Activated naive CD4-positive, alpha-beta T cell treated with anti-CD3 and anti-CD28 coated beads, Interleukin-2, amount 50 U/mL, for 24 hours (primary cell): ENCODE measurements at regions not wholly inside any gene's neighbourhood (a gene's known extent, or its start where the extent isn't known, plus 50 kb on each side); places are given as distances from the start of the nearest gene placed in this dataset.
"Not testable (repeated sequence)": the region's sequence is repeated elsewhere in the genome, so short reads cannot be mapped to it uniquely, and the experiment has no call there.

Source experiments
- H3K27ac Mint-ChIP-seq: one replicate; pipeline ENCODE4 v1.8.0; 2021; ENCODE audit warnings: mild to moderate bottlenecking, mixed read lengths
- H3K27me3 Mint-ChIP-seq: one replicate; pipeline ENCODE4 v1.8.0; 2021; ENCODE audit warnings: mixed read lengths
- H3K36me3 Mint-ChIP-seq: one replicate; pipeline ENCODE4 v1.8.0; 2021; ENCODE audit warnings: mixed read lengths
- H3K4me1 Mint-ChIP-seq: one replicate; pipeline ENCODE4 v1.8.0; 2021; ENCODE audit warnings: mixed read lengths
- H3K4me3 Mint-ChIP-seq: one replicate; pipeline ENCODE4 v1.8.0; 2021; ENCODE audit warnings: mild to moderate bottlenecking, mixed read lengths
- H3K9me3 Mint-ChIP-seq: one replicate; pipeline ENCODE4 v1.8.0; 2021; ENCODE audit warnings: mixed read lengths

- no peaks in the 10 kb centered on the region for H3K36me3 Mint-ChIP-seq
- H3K27ac Mint-ChIP-seq: no peak overlapping the region
- no peak overlapping the region for H3K4me3 Mint-ChIP-seq
- no peaks in the 10 kb centered on the region for H3K4me1 Mint-ChIP-seq
- H3K27me3 Mint-ChIP-seq: no peaks in the 10 kb centered on the region
- H3K9me3 Mint-ChIP-seq: no peaks in the 10 kb centered on the region
These were observed 539.0 kb downstream of the ARL4A start for GRCh38 chr7:13226385-13226784.

GRCh38 chr7:13231216-13231615 is 543.8 kb downstream of the ARL4A start:
- no peaks in the 10 kb centered on the region for H3K9me3 Mint-ChIP-seq

GRCh38 chr7:13235436-13235835 is 548.0 kb downstream of the ARL4A start:
- H3K9me3 Mint-ChIP-seq: no peaks in the 10 kb centered on the region
- no peaks in the 10 kb centered on the region for H3K27me3 Mint-ChIP-seq
- no peaks in the 10 kb centered on the region for H3K4me1 Mint-ChIP-seq
- H3K27ac Mint-ChIP-seq: no peak overlapping the region
- H3K4me3 Mint-ChIP-seq: no peak overlapping the region
- H3K36me3 Mint-ChIP-seq: no peaks in the 10 kb centered on the region

More at GRCh38 chr7:13231216-13231615, 543.8 kb downstream of the ARL4A start:
- no peaks in the 10 kb centered on the region for H3K36me3 Mint-ChIP-seq
- no peak overlapping the region for H3K4me3 Mint-ChIP-seq
- no peak overlapping the region for H3K27ac Mint-ChIP-seq
- H3K4me1 Mint-ChIP-seq: no peaks in the 10 kb centered on the region
- no peaks in the 10 kb centered on the region for H3K27me3 Mint-ChIP-seq

DNA sequence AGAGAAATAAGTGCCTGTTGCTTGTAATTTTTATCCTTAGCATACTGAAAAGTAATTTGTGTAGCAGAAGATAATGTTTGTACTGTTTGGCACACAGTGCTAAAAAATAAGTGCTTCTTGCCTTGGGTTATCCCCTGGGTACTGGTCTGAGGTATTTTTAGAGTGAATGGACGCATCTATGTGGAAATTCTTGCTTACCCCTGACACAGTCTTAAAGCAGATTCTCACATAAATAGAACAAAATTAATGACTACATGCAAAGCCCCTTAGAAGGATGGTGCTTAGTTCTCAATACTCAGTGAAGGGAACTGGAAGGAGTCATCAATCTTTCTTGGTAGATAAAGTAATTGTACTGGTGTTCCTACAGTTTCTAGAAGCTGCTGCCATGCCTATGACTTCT is 548.6 kb downstream of the ARL4A start:
- Mint-ChIP-seq H3K27me3 (no peaks in the 10 kb centered on the region), H3K4me1 (no peaks in the 10 kb centered on the region), H3K36me3 (no peaks in the 10 kb centered on the region), H3K9me3 (no peaks in the 10 kb centered on the region), H3K4me3 (no peak overlapping the region), H3K27ac (no peak overlapping the region)

DNA sequence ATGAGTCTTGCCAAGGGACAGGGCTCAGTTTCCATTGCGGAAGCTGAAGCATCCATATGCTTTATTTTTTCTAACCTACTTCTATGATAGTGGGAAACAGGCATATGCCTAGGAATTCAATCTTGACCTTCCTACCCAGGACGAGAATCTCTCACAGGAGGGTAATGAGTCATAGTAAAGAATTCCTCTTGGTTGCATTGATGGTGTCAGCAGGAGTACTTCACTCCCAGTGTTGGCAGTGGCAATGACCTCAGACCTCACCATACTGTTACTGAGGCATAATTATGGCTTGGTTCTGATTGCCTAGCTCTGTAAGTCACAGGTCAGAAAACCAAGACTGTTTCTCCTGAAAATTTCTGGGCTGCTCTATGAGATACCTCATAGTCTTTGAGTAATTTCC is 552.9 kb downstream of the ARL4A start:
- no peaks in the 10 kb centered on the region for H3K36me3 Mint-ChIP-seq
- no peak overlapping the region for H3K4me3 Mint-ChIP-seq
- no peak overlapping the region for H3K27ac Mint-ChIP-seq
- H3K9me3 Mint-ChIP-seq: no peaks in the 10 kb centered on the region
- H3K4me1 Mint-ChIP-seq: no peaks in the 10 kb centered on the region
- H3K27me3 Mint-ChIP-seq: no peaks in the 10 kb centered on the region

DNA sequence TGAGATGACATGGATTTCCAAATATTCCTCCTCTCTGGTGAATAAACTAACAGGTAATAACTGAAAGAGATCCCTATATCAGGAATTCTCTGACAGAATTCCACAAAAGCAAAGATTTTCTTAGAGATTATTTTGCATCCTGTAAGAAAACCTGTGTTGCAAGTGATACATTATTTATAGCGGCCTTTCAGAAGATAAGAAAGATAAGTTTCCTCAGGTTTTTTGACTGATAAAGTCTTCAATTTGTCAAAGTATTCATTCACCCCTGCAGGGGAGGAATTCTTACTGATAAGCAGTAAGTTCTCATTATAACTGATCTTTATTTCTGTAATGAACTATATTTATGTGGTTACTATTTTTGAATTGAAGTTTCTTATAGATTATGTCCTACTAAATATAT is 554.0 kb downstream of the ARL4A start:
- Mint-ChIP-seq H3K27me3 (no peaks in the 10 kb centered on the region), H3K36me3 (no peaks in the 10 kb centered on the region), H3K4me3 (no peak overlapping the region), H3K9me3 (no peaks in the 10 kb centered on the region), H3K4me1 (no peaks in the 10 kb centered on the region), H3K27ac (no peak overlapping the region)

DNA sequence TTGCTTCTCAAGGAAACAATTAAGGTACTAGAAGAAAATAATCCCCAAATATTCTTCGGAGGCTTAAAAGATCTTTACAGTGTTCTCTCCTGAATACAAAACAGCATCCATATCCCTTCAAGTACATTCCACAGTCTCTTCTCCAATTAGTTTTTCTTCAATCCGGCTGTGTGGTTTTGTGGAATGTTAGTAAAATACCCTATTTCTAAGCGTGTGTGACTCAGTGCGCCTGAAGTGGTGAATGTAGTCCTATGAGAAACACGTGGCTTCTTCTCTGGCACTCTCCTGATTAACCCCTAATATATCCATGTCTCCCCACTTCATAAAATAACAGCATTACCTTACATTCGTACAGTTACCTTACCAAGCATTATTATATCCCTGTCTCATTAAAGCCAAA is 570.2 kb downstream of the ARL4A start:
- H3K27me3 Mint-ChIP-seq: peaks cover 4% of the 10 kb centered on the region
- no peaks in the 10 kb centered on the region for H3K9me3 Mint-ChIP-seq
- H3K4me3 Mint-ChIP-seq: no peak overlapping the region
- H3K27ac Mint-ChIP-seq: no peak overlapping the region
- no peaks in the 10 kb centered on the region for H3K36me3 Mint-ChIP-seq
- no peaks in the 10 kb centered on the region for H3K4me1 Mint-ChIP-seq

- Mint-ChIP-seq H3K27ac (no peak overlapping the region), H3K27me3 (peaks cover 5% of the 10 kb centered on the region), H3K9me3 (no peaks in the 10 kb centered on the region), H3K36me3 (no peaks in the 10 kb centered on the region), H3K4me1 (no peaks in the 10 kb centered on the region), H3K4me3 (no peak overlapping the region)
These were observed 571.0 kb downstream of the ARL4A start for GRCh38 chr7:13258386-13258785.

GRCh38 chr7:13259930-13260329 is 572.5 kb downstream of the ARL4A start:
- Mint-ChIP-seq H3K27me3 (peaks cover 8% of the 10 kb centered on the region), H3K9me3 (no peaks in the 10 kb centered on the region), H3K36me3 (no peaks in the 10 kb centered on the region), H3K4me1 (no peaks in the 10 kb centered on the region), H3K27ac (no peak overlapping the region), H3K4me3 (no peak overlapping the region)

DNA sequence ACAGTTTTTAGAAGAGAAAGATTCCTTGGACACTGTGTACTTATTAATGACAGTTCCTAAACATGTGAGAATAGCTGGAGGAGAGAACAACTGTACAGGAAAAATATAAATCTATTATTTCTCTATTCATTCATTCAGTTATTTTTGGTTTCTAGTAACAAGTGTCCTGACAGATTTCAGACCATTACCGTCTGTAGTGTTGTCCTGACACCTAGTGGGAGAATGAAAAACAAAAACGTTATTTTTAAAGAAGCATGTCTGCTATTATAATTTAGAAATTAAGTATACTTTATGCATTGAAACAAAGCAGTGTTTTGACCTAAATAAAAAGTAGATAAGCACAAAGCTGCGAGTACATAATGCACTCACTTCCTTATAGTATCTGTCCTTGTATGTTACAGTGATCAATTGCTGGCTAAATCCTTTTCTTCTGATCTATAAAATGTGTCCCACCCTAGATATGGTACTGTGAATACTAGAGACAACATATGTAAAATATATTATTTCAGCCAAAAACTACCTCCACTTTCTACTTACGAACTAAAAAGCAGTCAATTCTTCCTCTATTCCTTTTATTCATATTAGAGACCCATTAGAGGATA is 575.6 kb downstream of the ARL4A start:
- Mint-ChIP-seq H3K9me3 (no peaks in the 10 kb centered on the region), H3K4me3 (no peak overlapping the region), H3K27ac (no peak overlapping the region), H3K36me3 (no peaks in the 10 kb centered on the region), H3K27me3 (peaks cover 8% of the 10 kb centered on the region), H3K4me1 (no peaks in the 10 kb centered on the region)

GRCh38 chr7:13265271-13265670 is 577.8 kb downstream of the ARL4A start:
- H3K4me1 Mint-ChIP-seq: no peaks in the 10 kb centered on the region
- H3K36me3 Mint-ChIP-seq: no peaks in the 10 kb centered on the region
- no peak overlapping the region for H3K27ac Mint-ChIP-seq
- no peak overlapping the region for H3K4me3 Mint-ChIP-seq
- peaks cover 8% of the 10 kb centered on the region for H3K27me3 Mint-ChIP-seq
- no peaks in the 10 kb centered on the region for H3K9me3 Mint-ChIP-seq

GRCh38 chr7:13274205-13274604 is 586.8 kb downstream of the ARL4A start:
- H3K36me3 Mint-ChIP-seq, H3K27ac Mint-ChIP-seq, H3K9me3 Mint-ChIP-seq, H3K4me1 Mint-ChIP-seq, H3K27me3 Mint-ChIP-seq, H3K4me3 Mint-ChIP-seq: not testable (repeated sequence)

DNA sequence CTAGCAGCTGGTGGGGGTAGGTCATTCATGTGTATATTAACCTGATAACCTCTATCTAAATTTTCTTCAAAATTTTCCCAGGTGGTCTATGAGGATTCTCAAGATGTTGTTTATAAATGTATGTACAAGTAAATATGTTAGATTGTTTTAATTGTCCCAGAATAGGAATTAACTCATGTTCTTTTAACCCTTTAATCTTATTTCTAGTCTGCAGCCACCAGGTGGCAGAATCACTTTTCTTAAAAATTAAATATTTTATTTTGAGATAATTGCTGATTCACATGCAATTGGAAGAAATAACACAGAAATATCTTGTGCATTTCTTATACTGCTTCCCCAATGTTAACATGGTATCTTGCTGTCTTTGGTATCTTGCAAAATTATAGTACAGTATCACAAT is 589.5 kb downstream of the ARL4A start:
- Mint-ChIP-seq H3K36me3 (no peaks in the 10 kb centered on the region), H3K27ac (no peak overlapping the region), H3K4me1 (no peaks in the 10 kb centered on the region), H3K4me3 (no peak overlapping the region), H3K9me3 (no peaks in the 10 kb centered on the region), H3K27me3 (peaks cover 3% of the 10 kb centered on the region)

GRCh38 chr7:13278020-13278419 is 590.6 kb downstream of the ARL4A start:
- Mint-ChIP-seq H3K36me3 (no peaks in the 10 kb centered on the region), H3K4me3 (no peak overlapping the region), H3K27me3 (peaks cover 3% of the 10 kb centered on the region), H3K27ac (no peak overlapping the region), H3K9me3 (no peaks in the 10 kb centered on the region), H3K4me1 (no peaks in the 10 kb centered on the region)

- Mint-ChIP-seq H3K4me3 (no peak overlapping the region), H3K4me1 (no peaks in the 10 kb centered on the region)
These were observed 592.5 kb downstream of the ARL4A start for GRCh38 chr7:13279854-13280435.

GRCh38 chr7:13282377-13282980 is 595.0 kb downstream of the ARL4A start:
- Mint-ChIP-seq H3K4me1 (no peaks in the 10 kb centered on the region), H3K4me3 (no peak overlapping the region), H3K9me3 (no peaks in the 10 kb centered on the region), H3K36me3 (no peaks in the 10 kb centered on the region), H3K27me3 (peaks cover 1% of the 10 kb centered on the region), H3K27ac (no peak overlapping the region)

More at GRCh38 chr7:13279854-13280435, 592.5 kb downstream of the ARL4A start:
- Mint-ChIP-seq H3K27ac (no peak overlapping the region), H3K36me3 (no peaks in the 10 kb centered on the region), H3K27me3 (peaks cover 1% of the 10 kb centered on the region), H3K9me3 (no peaks in the 10 kb centered on the region)

DNA sequence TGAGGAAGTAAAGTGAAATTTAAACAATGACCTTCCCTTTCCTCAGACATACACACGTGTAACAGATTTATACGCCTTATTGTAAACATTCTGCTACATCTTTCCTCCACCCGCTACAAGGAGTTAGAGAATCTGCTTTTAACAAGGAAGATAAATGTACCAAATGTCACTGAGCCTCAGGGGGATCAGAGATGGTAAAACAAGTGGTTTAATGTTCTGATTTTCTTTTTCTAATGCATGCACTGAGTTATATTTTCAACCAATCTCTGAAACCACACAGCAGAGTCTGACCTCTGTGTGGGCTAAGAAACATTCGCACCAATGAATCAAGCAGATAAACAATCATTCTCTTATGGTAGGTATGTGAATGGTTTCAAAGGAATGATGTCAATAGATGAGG is 599.5 kb downstream of the ARL4A start:
- Mint-ChIP-seq H3K27ac (no peak overlapping the region), H3K36me3 (no peaks in the 10 kb centered on the region), H3K9me3 (no peaks in the 10 kb centered on the region), H3K4me1 (no peaks in the 10 kb centered on the region), H3K27me3 (no peaks in the 10 kb centered on the region), H3K4me3 (no peak overlapping the region)
